GM21515 (cell line): ENCODE measurements at regions not wholly inside any gene's neighbourhood (a gene's known extent, or its start where the extent isn't known, plus 50 kb on each side); places are given as distances from the start of the nearest gene placed in this dataset.
A peak's percentile ranks its signal among the peaks of the same experiment; 100 is the strongest.

Experiments used
- ATAC-seq: cut with Tn5 transposase; IDR thresholded peaks from one replicate; pipeline ENCODE4 v1.9.1; 2021; ENCODE audit not compliant: unreplicated experiment

DNA sequence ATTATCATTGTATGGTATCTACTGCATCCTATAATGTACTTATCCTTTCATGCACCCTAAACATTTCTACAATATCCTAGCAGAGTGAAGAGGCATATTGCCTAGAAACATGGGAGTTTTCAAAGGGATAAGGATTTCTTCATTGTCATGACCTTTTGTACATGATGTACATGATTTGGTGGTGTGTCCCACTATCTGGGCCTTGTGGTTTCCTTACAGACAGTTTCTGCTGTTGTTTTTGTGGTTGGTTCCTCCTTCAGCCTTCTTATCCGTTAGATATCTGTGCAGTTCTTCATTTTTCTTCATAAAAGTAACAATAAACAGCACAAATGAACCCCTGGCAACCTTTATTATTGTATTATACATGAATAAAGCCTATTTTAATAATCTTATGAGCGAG is 70.4 kb upstream of the BACH1 start:
- no peak for ATAC-seq

DNA sequence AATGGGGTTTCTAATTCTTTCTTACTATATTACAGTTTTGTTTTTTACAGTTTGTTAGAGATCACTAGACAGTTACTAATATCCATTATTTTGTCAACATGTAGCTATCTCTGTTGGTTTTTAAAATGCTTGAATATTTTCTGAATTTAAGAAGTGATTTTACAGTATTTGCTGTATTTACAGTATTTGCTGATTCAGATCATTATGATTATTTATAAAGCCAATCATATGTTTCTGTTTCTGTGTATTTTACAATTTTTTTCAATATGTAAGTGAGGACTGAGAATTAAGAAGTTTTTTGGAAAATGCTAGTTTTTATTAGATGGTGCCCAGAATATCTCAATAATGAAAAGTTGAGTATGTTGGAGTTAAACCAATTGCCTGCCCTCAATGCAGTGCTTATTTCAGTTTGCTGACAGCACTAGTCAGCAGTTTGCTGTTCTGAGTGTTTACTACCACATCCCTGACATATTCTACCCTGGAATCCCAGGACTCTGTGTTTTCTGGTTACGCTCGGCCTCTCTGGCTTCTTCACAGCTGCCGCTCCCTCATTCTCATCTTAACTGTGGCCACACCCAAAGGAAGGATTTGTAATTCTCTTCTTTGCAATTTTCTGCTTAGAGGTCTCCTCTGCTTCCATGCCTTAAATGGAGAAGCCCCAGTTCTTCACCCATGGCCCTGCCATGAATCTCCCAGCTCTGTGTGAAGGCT is 68.0 kb upstream of the BACH1 start:
- ATAC-seq: no peak

DNA sequence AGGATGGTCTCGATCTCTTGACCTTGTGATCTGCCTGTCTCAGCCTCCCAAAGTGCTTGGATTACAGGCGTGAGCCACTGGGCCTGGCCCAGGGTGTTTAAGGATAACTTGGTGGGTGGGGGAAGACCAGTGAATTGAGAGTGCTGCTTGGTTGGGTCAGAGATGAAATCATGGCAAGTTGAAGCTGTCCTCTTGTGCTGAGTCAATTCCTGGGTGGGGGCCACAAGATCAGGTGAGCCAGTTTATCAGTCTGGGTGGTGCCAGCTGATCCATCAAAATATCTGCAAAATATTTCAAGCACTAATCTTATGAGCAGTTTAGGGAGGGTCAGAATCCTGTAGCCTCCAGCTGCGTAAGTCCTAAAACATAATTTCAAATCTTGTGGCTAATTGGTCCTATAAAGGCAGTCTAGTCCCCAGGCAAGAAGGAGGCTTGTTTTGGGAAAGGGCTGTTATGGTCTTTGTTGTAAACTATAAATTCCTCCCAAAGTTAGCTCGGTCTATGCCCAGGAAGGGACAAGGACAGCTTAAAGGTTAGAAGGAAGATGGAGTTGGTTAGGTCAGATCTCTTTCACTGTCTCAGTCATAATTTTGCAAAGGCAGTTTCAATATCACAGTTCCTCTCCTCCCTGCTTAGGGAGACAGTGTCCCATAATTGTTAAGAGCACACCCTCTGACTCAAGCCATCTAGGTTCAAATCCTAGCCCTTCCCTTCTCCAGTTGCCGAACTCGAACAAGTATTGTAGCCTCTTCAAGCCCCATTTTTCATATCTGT is 66.8 kb upstream of the BACH1 start:
- ATAC-seq: no peak

DNA sequence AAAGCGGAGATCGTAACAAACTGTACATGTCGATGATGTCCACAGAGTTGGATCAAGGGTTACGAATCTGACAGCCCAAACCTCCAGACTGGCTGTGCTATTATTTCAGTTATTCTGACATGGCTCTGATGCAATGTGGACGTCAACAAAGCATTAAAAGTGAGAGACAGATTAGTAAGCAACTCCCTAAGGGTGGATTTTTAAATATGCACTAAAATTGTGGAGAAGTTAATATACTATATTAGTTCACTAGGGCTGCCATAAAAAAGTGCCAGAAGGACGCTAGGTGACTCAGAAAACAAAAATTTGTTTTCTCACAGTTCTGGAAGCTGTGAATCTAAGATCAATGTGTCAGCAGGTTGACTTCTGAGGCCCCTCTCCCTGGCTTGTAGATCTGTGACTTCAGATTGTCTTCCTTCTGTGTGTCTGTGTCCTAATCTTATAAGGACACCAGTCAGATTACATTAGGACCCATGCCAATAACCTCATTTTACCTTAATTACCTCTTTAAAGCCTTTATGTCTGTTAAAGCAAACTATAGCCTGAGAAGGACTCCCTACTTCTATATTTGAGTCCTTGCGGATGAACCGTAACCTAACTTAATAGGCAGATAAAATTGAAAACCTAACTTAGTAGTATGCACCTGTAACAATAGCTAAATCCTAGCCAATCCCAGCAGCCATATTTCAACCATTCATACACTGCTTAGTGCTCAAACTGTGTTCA is 66.0 kb upstream of the BACH1 start:
- no peak for ATAC-seq

DNA sequence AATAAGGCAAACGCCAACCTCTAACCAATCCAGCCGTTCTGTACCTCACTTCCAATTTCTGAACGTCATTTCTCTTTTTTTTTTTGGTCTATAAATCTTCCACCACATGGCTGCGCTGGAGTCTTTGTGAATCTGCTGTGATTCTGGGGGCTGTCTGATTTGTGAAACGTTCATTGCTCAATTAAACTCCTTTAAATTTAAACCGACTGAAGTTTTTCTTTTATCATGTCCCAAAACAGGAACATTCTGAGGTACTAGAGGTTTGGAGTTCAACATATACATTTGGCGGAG is 65.5 kb upstream of the BACH1 start:
- ATAC-seq: peak; percentile 4

DNA sequence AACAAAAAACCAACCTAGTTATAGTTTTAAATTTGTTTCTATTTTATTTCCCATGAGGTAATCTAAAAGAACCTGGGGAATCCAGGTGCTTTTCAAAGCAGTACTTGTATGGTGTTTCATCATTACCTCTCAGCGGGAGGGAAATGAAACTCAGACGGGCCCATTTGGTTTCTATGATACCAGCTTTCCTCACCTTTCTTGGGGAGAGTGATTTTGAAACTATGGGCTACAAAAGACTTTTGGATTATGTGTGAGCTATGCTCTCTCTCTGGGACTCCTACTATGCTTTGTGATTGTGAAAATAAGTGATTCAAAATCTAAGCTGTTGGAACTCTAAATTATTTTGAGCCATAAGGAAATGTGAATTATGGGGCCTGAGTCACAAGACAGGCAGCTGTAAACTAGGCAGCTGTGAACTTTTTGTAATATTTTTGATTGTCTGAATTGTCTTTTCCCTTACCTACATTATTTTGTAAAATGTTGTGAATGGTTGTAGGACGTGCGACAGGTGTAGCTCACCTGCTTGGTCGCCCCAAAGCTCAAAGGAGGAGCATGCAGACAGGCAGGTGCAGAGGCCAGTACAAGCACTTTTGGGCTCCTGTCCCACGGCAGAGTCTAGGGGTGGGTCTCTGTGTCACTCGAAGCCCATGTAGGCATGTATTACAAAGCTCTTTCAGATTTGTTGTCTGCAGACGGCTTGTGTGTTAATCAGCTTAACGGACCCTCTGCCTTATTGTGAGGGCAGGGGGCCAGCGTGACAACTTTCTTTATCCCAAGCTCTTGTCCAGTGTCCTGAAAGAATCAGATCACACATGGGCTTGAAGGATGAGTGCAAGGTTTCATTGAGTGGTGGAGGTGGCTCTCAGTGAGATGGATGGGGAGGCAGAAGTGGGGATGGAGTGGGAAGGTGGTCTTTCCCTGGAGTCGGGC is 64.8 kb upstream of the BACH1 start:
- peak; percentile 61 for ATAC-seq

DNA sequence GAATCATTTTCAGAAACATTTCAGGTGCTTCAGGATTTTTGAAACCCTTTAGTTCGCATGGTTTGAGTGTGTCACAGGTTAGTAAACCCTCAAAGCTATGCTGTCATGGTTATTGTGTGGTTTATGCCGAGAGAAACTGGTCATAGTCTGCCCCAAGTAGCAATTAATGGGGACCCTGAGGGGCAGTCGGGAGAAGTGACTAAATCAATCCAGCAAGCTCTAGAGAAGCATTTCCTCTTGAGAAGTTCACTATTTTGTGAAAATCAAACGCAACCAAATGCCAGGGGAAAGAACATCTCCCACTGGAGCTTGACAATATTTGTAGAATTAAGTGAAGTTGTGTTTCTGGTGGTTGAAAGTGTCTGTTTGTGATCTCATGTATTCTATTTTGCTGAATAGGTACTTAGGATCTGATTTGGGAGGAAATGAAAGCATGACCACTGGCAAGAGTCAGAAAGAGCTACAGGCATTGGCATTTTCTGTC is 63.0 kb upstream of the BACH1 start:
- ATAC-seq: peak; percentile 47

DNA sequence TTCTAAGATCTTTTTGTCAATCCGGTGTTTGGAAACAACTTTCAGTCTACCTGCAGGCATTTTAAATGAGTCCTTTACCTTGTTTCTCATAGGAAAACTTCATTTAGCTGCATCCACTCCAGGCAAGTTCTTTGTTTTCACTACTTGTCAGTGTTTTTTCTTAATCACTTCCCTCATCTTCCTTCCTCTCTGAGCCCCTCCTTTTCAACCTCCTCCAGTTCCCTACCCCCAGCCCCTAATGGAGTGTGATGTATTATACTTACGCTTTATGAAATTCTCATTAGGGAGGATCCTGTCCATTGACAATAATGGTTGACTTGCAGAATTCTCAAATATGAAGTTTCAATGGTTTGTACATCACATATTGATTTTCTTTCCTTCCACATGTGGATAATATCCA is 62.5 kb upstream of the BACH1 start:
- no peak for ATAC-seq

DNA sequence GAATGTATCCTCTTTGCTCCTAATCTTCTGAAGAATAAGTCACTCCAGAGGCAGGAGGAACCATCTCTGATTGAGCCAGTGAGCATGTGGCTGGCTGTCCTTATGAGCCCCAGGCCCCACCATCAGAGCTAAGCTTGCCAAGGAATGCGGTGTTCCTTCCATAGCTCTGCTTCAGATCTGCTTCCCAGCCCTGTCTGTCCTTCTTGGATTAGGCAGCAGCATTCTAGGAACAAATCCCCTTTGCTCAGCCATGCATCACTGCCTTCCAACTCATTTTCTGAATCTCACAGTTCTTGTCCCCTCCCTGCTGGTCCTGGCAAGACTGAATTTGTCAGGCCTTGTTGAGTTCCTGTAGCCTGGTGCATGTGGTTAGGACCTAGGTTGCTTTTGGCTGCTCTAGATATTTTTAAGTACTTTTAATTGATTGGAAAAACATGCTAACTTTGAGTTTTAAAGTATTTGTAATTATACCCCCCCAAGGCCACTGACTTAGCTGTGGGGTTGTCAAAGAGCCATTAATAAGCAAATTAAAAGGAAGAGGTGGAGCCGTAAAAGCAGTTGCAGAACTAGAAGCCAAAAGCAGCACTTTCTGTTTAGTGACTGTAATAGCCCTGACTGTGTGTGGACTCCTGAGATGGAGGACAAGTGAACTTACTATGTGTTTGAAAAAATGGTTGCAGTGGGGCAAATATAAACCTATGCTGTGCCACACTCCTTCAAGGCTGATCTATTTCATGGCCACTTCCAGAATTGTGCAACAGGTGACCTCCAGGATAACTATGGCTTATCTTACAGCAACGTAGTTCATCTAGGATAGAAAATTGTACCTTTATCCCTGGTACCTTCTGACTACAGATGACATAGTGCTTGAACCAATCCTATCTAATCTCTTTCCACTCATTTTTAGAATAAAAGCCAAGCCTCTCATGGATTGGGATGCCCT is 61.3 kb upstream of the BACH1 start:
- no peak for ATAC-seq

DNA sequence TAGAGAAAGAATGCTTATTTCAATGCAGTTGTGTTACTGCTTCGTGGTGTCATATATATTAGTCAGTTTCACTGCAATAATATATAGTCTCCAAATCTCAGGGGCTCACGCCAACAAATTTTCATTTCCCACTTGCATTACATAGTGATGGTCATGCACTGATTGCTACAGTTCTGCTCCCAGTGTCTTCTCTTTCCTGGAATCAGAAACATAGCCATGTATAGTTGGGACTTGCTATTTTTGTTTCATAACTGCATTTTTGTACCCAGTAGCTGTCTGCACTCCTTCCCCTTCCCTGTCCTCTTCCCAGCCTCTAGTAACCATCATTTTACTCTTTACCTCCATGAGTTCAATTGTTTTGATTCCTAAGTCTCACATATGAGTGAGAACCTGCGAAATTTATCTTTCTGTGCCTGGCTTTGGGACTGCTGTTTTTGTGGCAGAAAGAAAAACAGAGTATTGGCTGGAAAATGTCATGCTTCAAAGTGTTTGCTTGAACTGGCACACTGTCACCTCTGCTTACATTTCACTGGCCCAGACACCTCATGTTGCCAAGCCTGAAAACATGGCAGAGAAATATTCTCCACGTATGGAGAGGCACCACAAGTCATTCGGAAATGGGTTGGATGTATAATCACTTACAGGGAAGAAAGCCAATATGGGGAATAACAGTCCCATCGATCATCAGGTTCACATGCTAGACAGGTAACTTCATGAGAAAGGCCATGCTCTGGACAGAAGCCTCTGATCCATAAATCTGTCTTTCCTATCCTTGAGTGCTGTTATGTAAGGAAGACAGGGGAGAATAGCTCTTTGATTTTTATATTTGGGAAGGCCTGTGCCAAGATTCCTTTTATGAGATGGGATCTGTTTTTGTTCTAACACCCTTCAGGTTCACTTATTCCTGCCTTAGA is 60.4 kb upstream of the BACH1 start:
- no peak for ATAC-seq

DNA sequence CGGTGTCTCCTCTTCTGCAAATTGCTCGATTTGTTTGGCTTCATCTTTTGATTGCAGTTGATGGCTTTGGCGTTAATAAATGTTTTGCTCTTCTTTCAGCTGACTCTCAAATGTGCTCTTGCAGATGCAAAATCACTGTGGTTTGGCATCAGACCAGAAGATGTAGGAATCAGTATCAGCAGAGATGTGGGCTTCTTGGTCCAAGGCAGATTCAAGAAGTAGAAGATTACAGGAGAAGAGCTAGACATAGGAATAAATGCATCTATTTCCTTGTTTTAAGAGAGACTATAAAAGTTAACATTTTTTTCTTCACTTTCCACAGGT is 59.8 kb upstream of the BACH1 start:
- no peak for ATAC-seq

DNA sequence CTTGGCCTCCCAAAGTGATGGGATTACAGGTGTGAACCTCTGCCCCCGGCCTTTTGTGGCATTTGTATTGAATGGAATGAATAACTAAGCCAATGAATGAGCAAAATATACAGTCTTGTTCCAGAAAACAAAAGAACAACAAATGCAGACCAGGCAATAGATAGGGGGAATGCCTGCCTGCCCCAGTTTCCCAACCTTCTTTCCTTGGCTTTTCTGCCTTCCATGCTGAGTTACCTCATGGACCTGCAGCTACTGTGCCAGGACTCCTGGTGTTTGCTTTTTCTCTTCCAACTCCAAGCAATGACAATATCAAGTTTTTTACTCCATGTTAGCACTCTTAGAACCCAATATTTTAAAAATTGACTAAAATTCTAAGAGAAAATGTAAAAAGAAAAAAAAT is 58.6 kb upstream of the BACH1 start:
- no peak for ATAC-seq

DNA sequence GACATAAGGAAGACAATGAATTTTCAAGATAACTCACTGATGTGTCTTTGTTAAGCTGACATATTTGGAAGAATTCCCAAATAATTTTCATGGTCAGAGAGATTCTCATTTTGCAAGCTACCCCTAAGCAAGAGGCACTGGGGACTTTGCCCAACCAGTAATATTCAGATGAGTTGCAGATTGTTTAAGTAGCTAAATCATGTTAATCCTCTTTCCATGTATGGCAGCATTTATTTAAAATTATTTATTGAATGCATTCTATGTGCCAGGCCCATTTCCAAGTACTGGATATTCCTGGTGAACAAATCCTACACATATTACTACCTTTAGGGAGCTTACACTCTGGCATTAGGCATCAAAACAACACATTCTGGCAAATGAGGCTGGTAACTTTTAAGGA is 56.5 kb upstream of the BACH1 start:
- ATAC-seq: no peak

DNA sequence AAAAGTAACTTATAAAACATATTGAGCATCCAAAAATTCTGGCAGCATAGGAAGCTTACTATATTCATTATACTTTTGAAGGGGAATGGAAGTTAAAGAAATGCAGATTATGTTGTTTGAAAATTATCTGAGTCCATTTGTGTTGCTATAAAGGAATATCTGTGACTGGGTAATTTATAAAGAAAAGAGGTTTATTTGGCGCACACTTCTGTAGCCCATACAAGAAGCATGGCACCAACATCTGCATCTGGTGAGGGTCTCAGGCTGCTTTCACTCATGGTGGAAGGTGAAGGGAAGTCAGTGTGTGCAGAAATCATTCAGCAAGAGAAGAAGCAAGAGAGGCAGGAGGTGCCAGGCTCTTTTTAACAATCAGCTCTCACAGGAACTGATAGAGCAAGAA is 55.5 kb upstream of the BACH1 start:
- ATAC-seq: no peak

DNA sequence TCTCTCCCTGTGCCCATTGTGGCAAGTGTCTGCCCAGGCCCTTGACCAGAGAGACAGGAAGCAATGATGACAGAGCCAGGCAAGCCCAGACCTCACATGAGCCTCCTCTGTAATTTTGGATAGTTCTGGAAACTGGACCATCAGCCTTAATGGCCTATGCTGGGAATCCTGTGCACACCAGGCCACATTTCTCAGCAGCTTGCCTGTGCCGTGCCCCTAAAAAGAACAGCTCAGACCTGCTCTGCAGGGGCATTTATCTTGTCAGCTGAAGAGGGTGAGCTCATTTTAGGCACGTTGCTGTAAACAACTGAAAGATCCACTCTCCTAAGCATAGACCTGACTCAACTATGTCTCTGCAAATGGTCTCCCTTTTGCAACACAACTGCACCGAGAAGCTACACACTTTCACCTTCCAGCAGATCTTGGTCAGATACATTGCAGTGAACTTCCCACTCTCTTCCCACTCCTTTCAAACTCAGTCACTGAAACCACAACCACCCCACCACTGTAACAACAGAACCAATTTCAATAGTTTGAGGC is 53.5 kb upstream of the BACH1 start:
- ATAC-seq: peak; percentile 63

DNA sequence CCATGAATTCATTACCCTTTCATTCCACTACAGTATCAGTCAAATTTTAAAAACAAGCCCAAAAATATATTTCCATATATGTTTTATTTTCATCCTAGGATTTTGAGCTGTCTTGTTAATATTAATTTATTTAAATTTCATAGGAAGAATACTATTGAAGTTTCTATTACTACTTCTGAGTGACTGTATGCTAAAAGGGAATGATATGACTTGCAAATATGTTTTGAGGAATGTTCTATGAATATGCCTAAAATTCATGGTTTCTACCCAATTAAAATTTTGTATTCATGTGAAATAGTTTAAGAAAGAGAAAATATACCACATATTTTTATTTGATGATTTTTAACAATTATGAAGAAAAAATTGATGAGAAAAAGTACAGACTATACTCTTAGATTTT is 52.9 kb upstream of the BACH1 start:
- no peak for ATAC-seq

DNA sequence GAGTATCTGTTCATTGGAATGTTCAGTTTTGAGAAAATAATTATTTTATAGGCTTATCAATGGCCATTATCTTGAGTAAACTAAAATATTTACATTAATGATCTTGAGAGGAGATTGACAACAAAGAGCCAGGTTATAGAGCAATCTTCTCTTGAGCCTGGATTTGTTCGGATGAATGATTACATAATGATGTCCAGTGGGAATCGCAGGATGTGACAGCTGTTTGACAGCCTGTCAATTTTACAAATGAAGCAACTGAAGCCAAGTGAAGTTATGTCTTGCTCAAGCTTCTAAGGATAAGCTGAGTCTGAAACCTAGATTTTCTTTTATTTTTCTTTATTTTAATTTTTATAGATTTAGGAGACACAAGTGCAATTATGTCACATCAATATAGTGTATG is 52.1 kb upstream of the BACH1 start:
- no peak for ATAC-seq

DNA sequence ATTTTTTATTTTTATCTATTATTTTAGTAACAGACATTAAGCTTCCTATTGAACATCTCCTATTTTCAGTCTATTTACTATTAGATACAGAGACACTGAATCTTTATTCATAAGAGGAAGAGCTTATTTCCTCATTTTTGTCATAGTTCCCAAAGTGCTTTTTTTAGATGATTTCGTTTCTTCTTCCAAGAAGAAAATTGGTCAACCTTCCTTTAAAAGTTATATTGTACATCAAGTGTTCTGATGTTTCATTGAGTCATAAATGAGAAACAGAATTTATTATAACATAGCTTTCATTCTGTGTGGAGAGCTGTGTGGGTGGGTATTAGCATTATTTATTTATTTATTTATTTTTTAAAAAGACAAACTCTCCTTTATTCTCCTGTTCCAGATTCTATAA is 50.6 kb upstream of the BACH1 start:
- no peak for ATAC-seq
